ENCODE measurements at regions not wholly inside any gene's neighbourhood (a gene's known extent, or its start where the extent isn't known, plus 50 kb on each side); places are given as distances from the start of the nearest gene placed in this dataset.
A peak's percentile ranks its signal among the peaks of the same experiment; 100 is the strongest.

DNA sequence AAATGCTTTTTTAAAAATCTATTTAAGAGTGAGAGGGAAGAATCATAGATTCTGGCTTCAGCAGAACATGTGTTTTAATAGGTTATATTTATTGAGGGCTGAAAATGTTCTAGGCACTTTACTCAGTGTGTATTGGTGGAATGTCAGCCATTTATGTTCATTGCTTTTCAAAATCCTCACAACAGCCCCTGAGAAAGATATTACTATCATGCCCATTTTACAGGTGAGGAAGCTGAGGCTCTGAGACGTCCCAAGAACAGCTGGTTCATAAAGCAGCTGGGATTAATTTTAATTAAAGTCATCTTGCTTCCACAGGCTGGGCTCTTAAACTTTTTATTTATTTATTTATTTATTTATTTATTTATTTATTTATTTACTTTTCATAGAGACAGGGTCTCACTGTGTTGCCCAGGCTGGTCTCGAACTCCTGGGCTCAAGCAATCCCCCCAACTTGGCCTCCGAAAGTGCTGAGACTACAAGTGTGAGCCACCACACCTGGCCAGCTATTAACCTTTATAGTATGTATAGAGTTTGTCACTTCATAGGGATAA lies 364.6 kb downstream of the SHQ1 start:
- no peak for TF ChIP-seq POLR2A (IDR thresholded peaks at IDR 0.05)
- TF ChIP-seq, protein P1, sequence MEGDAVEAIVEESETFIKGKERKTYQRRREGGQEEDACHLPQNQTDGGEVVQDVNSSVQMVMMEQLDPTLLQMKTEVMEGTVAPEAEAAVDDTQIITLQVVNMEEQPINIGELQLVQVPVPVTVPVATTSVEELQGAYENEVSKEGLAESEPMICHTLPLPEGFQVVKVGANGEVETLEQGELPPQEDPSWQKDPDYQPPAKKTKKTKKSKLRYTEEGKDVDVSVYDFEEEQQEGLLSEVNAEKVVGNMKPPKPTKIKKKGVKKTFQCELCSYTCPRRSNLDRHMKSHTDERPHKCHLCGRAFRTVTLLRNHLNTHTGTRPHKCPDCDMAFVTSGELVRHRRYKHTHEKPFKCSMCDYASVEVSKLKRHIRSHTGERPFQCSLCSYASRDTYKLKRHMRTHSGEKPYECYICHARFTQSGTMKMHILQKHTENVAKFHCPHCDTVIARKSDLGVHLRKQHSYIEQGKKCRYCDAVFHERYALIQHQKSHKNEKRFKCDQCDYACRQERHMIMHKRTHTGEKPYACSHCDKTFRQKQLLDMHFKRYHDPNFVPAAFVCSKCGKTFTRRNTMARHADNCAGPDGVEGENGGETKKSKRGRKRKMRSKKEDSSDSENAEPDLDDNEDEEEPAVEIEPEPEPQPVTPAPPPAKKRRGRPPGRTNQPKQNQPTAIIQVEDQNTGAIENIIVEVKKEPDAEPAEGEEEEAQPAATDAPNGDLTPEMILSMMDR (IDR thresholded peaks at IDR 0.05): no peak
- TF ChIP-seq EP300 (IDR thresholded peaks at IDR 0.05): no peak
- no peak overlapping the region for H3K4me3 ChIP-seq
- DNase-seq (ENCODE audit: low spot score in 2 of 2): no peak

DNA sequence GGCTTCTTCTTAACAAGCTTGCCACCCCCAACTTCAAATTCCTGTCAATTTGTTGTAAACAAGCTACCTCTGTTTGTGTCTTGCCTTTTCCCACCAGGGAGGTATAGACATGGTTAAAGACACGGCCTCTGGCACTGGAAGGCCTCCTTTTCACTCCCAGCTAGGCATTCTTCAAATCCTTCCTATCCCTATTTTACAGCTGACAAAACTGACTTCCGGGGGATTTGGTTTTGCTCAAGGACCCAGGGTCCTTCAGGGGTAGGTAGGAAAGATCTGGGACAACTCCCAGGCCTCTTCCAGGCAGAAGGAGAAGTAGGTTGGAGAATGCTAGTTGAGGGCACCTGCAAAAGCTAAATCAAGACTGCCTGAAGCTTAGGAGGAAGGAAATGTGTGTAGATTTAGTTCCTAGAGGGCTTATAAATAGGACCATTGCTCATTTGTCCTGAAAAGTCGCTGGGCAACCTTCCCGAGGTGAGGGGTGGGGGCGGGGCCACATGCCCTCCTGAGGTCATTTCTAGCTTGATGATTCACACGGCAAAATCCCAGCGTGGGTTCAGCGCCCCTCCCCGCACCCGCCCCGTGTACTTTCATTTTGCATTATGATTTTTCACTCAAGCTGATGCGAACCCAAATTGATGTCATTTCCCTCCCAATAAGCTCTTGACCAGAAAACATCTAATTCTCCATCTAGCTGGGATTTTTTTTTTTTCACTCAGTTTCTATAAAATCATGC lies 365.5 kb downstream of the SHQ1 start:
- TF ChIP-seq, protein P1 (IDR thresholded peaks at IDR 0.05): no peak
- TF ChIP-seq EP300 (IDR thresholded peaks at IDR 0.05): peak; percentile 43 to 69
- no peak for TF ChIP-seq POLR2A (IDR thresholded peaks at IDR 0.05)
- H3K27me3 ChIP-seq: no peaks in the 10 kb centered on the region
- peak; percentile 38 to 46 for DNase-seq (ENCODE audit: low spot score in 2 of 2)
- H3K36me3 ChIP-seq: no peaks in the 10 kb centered on the region
- peak overlapping the region in 2 of 4 donors; percentile 18 to 40 for H3K4me3 ChIP-seq
- H3K4me1 ChIP-seq: peaks cover 0 to 40% (median 10%) of the 10 kb centered on the region in 4 donors
- no peaks in the 10 kb centered on the region for H3K9me3 ChIP-seq
- peak overlapping the region in 3 of 4 donors; percentile 38 to 76 (median 70) for H3K27ac ChIP-seq
- 9 to 11% methylated on average over 12 of the region's 12 CpGs for WGBS, 2 donors

More for the DNA sequence above, 364.6 kb downstream of the SHQ1 start:
- 94 to 97% methylated on average over 3 of the region's 3 CpGs for WGBS, 2 donors
- Histone ChIP-seq H3K9me3 (no peaks in the 10 kb centered on the region), H3K27me3 (no peaks in the 10 kb centered on the region), H3K36me3 (no peaks in the 10 kb centered on the region), H3K27ac (peak overlapping the region in 2 of 4 donors; percentile 70 to 76), H3K4me1 (peaks cover 0 to 47% (median 13%) of the 10 kb centered on the region in 4 donors)

DNA sequence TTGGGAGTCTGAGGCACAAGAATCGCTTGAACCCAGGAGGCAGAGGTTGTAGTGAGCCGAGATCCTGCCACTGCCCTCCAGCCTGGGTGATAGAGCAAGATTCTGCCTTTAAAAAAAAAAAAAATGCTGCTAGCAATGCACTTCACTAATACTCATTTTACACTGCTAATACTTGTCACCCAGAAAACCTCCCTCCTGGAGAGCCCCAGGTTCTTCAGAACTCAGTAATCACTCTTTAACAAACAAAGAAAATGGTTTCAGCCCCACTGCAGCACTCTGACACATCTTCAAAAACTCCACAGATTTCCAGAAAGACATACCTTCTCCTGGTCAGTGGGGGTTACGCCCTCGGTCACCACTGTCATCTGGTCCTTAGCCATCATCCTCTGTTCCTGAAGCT lies 366.7 kb downstream of the SHQ1 start:
- Histone ChIP-seq H3K4me3 (no peak overlapping the region), H3K27ac (no peak overlapping the region), H3K9me3 (no peaks in the 10 kb centered on the region), H3K27me3 (no peaks in the 10 kb centered on the region), H3K4me1 (peaks cover 0 to 27% (median under 1%) of the 10 kb centered on the region in 4 donors), H3K36me3 (no peaks in the 10 kb centered on the region)
- 91 to 99% methylated on average over 4 of the region's 4 CpGs for WGBS, 2 donors
- TF ChIP-seq POLR2A (IDR thresholded peaks at IDR 0.05): no peak
- no peak for DNase-seq (ENCODE audit: low spot score in 2 of 2)

DNA sequence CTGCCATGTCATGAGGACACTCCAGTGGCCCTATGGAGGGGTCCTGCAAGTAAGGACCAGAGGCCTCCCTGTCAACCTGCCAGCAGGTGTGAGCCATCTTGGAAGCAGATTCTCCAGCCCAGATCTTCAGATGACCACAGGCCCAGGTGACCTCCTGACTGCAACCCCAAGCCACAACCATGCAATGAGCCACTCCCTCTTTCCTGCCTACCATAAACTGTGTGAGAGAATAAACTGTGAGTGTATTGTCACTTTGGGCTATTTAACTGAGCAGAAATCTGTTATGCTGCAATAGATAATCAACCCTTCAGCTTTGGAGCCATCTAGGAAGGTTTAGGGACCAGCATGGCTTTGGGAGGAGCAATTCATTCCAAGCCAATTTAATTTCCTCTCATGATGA lies 367.9 kb downstream of the SHQ1 start:
- DNase-seq (ENCODE audit: low spot score in 2 of 2): no peak
- no peak overlapping the region for H3K27ac ChIP-seq
- H3K27me3 ChIP-seq: no peaks in the 10 kb centered on the region
- no peaks in the 10 kb centered on the region for H3K36me3 ChIP-seq
- TF ChIP-seq, protein P1 (IDR thresholded peaks at IDR 0.05): no peak
- TF ChIP-seq EP300 (IDR thresholded peaks at IDR 0.05) (no peak), POLR2A (IDR thresholded peaks at IDR 0.05) (no peak)
- no peaks in the 10 kb centered on the region for H3K9me3 ChIP-seq
- H3K4me3 ChIP-seq: no peak overlapping the region
- H3K4me1 ChIP-seq: peaks cover 0 to 17% (median 0%) of the 10 kb centered on the region in 4 donors

DNA sequence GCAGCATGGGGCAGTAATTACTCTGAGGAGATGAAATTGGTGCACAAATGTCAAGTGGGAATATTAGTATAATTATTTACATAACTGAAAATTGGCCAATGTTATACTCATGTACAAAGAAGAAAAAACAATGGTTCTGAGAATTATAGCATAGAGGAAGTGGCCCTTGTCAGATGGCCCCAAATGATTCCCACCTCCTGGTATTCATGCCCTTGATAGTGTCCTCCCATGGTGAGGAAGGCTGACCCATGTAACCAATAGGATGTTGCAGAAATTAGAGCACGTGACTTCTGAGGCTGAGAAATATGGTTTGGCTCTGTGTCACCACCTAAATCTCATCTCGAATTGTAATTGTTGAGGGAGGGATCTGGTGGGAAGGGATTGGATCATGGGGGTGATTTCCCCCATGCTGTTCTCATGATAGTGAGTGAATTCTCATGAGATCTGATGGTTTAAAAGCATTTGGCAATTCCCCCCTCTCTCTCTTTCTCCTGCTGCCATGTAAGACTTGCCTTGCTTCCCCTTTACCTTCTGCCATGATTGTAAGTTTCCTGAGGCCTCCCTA lies 368.5 kb downstream of the SHQ1 start:
- H3K9me3 ChIP-seq: no peaks in the 10 kb centered on the region
- DNase-seq (ENCODE audit: low spot score in 2 of 2): no peak
- H3K4me1 ChIP-seq: peaks cover 0 to 16% (median 0%) of the 10 kb centered on the region in 4 donors
- no peak overlapping the region for H3K27ac ChIP-seq
- no peaks in the 10 kb centered on the region for H3K36me3 ChIP-seq
- H3K4me3 ChIP-seq: no peak overlapping the region
- TF ChIP-seq EP300 (IDR thresholded peaks at IDR 0.05) (no peak), POLR2A (IDR thresholded peaks at IDR 0.05) (no peak)
- TF ChIP-seq, protein P1 (IDR thresholded peaks at IDR 0.05): no peak
- 84 to 93% methylated on average over 2 of the region's 2 CpGs for WGBS, 2 donors
- H3K27me3 ChIP-seq: no peaks in the 10 kb centered on the region
